BLaER1 (cell line): ENCODE measurements at regions not wholly inside any gene's neighbourhood (a gene's known extent, or its start where the extent isn't known, plus 50 kb on each side); places are given as distances from the start of the nearest gene placed in this dataset.

Source experiments
- H3K27ac ChIP-seq: shearing (Covaris generic); formaldehyde crosslinking; 2 replicates; pipeline ENCODE4 v1.8.1; 2022
- H3K27me3 ChIP-seq: shearing (Covaris generic); formaldehyde crosslinking; 2 replicates; pipeline ENCODE4 v1.8.1; 2022
- H3K36me3 ChIP-seq: shearing (Covaris generic); formaldehyde crosslinking; 2 replicates; pipeline ENCODE4 v1.8.1; 2022
- H3K4me1 ChIP-seq: shearing (Covaris generic); formaldehyde crosslinking; 2 replicates; pipeline ENCODE4 v1.8.1; 2022
- H3K4me2 ChIP-seq: shearing (Covaris generic); formaldehyde crosslinking; 2 replicates; pipeline ENCODE4 v1.8.1; 2022
- H3K4me3 ChIP-seq: shearing (Covaris generic); formaldehyde crosslinking; 2 replicates; pipeline ENCODE4 v1.8.1; 2022
- H3K9ac ChIP-seq: shearing (Covaris generic); formaldehyde crosslinking; 2 replicates; pipeline ENCODE4 v1.8.1; 2022
- H3K9me3 ChIP-seq: shearing (Covaris generic); formaldehyde crosslinking; 2 replicates; pipeline ENCODE4 v1.8.1; 2022
- H4K20me1 ChIP-seq: shearing (Covaris generic); formaldehyde crosslinking; 2 replicates; pipeline ENCODE4 v1.8.1; 2022
- Cebpa-rat ChIP-seq: shearing (Covaris generic); IDR thresholded peaks from 2 replicates; pipeline ENCODE4 v1.8.1; 2022

- peaks cover 20% of the 10 kb centered on the region for H3K4me1 ChIP-seq
- peak overlapping the region; percentile 32; the same call in 1 of the 2 replicates for H3K4me2 ChIP-seq
- no peak overlapping the region for H3K9ac ChIP-seq
- H3K4me3 ChIP-seq = no peak overlapping the region
- peaks cover 13% of the 10 kb centered on the region for H3K9me3 ChIP-seq
- no peaks in the 10 kb centered on the region for H3K27me3 ChIP-seq
- H3K27ac ChIP-seq = no peak overlapping the region
- no peak for TF ChIP-seq Cebpa-rat
- H3K36me3 ChIP-seq = no peaks in the 10 kb centered on the region
- H4K20me1 ChIP-seq = no peaks in the 10 kb centered on the region
Observed at GRCh38 chr1:213720032-213720431, 267.7 kb upstream of the PROX1 start.

DNA sequence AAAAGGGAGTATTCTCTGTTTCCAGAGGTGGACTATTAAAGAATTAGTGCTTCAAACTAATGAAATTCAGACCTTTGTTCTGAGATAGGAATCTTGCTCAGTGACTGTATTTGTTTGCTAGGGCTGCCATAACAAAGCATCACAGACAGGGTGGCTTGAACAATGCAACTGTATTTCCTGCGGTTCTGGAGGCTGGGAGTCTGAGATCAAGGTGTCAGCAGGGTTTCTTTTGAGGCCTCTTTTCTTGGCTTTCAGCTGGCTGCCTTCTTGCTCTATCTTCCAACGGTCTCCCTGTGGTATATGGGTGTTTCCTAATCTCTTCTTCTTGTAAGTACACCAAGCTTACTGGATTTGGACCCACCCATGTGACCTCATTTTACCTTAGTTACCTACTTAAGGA lies 264.6 kb upstream of the PROX1 start:
- Histone ChIP-seq H3K27me3 (no peaks in the 10 kb centered on the region), H3K4me3 (no peak overlapping the region), H3K36me3 (no peaks in the 10 kb centered on the region), H3K27ac (no peak overlapping the region), H3K9me3 (peaks cover 13% of the 10 kb centered on the region), H4K20me1 (no peaks in the 10 kb centered on the region), H3K4me1 (peaks cover 20% of the 10 kb centered on the region), H3K4me2 (no peak overlapping the region; the same call in 1 of the 2 replicates), H3K9ac (no peak overlapping the region)
- no peak for TF ChIP-seq Cebpa-rat

DNA sequence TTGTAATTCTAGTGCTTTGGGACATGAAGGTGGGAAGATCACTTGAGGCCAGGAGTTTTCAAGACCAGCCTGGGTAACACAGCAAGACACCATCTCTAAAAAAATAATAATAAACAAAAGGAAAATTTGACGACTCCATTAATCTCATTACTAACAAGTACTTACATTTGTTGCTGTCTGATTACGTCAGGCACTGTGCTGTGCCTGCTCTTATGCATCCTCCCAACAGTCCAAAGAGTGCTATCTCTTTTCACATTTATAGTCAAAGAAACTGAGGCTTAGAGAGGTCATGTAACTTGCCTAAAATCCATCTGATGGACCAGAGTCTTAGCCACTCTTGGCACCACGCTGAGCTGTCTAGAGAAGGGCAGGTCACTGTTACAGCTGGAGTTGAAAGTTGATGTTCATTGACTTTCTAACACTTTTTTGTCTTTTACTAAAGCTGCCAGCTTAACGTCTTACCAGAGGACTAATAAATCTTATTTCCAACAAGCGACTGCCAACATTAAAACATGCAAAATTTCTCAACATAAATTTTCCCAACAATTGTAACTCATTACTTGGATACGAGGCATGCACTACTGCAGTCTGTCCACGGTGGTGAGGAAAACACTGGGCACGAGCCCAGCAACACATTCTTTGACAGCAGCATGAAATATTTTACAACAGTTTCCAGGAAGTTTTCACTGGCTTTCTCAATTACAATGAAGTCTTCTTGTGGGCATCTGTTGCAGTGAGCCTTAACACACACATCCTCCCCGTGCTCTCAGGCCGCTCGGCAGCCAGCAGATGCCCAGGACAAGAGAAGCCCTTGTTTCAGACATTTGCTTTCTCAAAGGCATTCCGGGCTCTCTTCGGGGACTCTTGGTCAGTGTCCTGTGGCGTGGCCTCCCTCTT lies 262.9 kb upstream of the PROX1 start:
- Histone ChIP-seq H3K9ac (no peak overlapping the region), H3K27me3 (no peaks in the 10 kb centered on the region), H3K4me1 (peaks cover 4% of the 10 kb centered on the region), H3K27ac (no peak overlapping the region), H3K9me3 (peaks cover 7% of the 10 kb centered on the region), H3K36me3 (no peaks in the 10 kb centered on the region), H3K4me2 (no peak overlapping the region), H3K4me3 (no peak overlapping the region), H4K20me1 (no peaks in the 10 kb centered on the region)
- no peak for TF ChIP-seq Cebpa-rat

DNA sequence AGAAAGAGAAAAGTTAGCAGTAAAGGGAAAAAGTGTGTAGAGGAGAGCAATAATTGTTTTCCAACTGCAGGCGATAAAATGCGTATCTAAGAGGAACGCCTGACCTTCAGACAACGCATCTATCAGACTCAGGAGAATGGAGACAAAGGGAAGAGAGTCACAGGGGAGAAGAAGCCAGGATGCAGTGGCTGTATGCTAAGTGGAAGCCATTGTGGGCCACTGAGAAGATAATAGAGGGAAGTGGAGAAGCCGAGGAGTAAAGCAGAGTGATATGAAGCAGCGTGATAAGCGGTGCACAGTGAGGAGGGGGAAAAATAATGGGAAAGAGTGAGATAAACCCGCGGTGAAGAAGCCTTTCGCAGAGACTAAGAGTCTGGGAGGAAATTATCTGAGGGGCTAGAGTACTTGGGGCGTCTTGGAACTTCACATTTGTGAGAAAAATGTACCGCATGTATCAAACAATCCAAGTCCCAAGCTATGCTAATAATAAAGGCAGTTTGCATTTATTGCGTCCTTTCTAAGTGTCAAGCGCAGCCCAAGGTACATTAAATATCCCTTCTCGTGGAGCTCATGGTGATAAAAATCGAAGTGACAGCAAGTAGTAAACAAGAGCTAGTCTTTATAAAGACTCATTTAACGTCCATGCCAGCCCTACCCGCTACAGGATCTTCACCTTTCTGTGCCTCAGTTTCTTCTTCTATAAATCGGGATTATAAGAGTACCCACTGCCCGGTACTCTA lies 259.8 kb upstream of the PROX1 start:
- H3K4me1 ChIP-seq = no peaks in the 10 kb centered on the region
- no peaks in the 10 kb centered on the region for H3K27me3 ChIP-seq
- no peak for TF ChIP-seq Cebpa-rat
- no peak overlapping the region for H3K4me2 ChIP-seq
- 0 out of 2 replicates have a peak, but pooled peaks cover 3% of the 10 kb centered on the region for H3K9me3 ChIP-seq
- no peak overlapping the region for H3K4me3 ChIP-seq
- H3K9ac ChIP-seq = no peak overlapping the region
- no peaks in the 10 kb centered on the region for H4K20me1 ChIP-seq
- H3K27ac ChIP-seq = no peak overlapping the region
- no peaks in the 10 kb centered on the region for H3K36me3 ChIP-seq

- Histone ChIP-seq H3K36me3 (no peaks in the 10 kb centered on the region), H3K9me3 (0 out of 2 replicates have a peak, but pooled peaks cover 3% of the 10 kb centered on the region), H3K27me3 (no peaks in the 10 kb centered on the region), H3K4me1 (no peaks in the 10 kb centered on the region), H3K27ac (no peak overlapping the region), H3K4me3 (no peak overlapping the region), H3K4me2 (no peak overlapping the region), H3K9ac (no peak overlapping the region), H4K20me1 (no peaks in the 10 kb centered on the region)
- no peak for TF ChIP-seq Cebpa-rat
Observed at GRCh38 chr1:213728593-213729536, 258.9 kb upstream of the PROX1 start.

DNA sequence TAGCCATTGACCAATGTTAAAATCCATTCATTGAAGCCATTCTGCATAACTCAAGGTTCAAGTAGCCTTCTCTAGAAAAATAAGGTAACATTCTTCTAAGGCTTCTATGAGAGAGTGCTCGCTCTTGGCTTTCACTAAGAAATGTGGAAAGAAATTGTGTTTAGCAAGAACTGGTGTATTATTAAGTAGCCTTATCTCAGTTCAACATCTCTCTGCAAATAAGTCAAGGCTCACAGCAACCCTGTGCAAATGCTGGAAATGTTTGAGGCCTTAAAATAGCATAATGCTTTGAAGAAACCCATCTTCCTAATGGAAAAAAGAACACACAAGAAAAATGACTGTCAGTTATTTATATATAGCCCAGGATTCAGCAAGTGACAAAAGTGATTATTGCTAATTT lies 254.1 kb upstream of the PROX1 start:
- Histone ChIP-seq H3K9me3 (0 out of 2 replicates have a peak, but pooled peaks cover 3% of the 10 kb centered on the region), H3K4me1 (no peaks in the 10 kb centered on the region), H3K4me2 (no peak overlapping the region), H3K4me3 (no peak overlapping the region), H3K9ac (no peak overlapping the region), H3K27me3 (no peaks in the 10 kb centered on the region), H3K27ac (no peak overlapping the region), H3K36me3 (no peaks in the 10 kb centered on the region), H4K20me1 (no peaks in the 10 kb centered on the region)
- no peak for TF ChIP-seq Cebpa-rat

DNA sequence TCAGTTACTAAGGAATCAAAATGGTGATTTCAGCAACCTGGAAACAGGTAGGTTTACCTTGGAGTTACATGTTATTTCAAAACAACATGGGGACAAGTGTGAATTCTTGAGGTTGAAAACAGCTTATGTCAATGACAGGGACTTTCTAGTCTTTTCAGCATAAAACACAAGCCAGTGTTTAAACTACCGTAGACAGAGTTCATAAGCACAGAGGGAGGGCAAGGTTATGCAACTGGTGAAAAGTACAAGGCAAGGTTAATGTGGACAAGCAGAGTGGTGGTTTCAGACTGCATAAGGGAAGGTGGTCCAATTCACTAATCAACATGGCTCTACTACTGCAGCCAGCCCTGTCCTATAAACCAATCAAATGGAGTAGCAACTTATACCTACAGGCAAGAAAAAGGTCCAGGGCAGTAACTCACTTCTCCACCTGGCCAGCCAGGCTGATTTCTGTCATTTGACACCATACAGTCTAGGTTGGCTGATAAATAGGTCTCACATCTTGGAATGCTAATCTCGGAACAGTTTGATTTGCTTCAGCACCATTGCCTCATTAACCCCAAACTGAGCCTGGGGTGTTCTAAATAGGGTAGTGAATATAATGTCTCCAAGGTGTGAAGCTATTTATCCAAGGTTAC lies 250.3 kb upstream of the PROX1 start:
- no peak overlapping the region for H3K27ac ChIP-seq
- no peaks in the 10 kb centered on the region for H3K36me3 ChIP-seq
- no peak overlapping the region for H3K4me2 ChIP-seq
- no peaks in the 10 kb centered on the region for H4K20me1 ChIP-seq
- no peaks in the 10 kb centered on the region for H3K9me3 ChIP-seq
- H3K9ac ChIP-seq = no peak overlapping the region
- no peaks in the 10 kb centered on the region for H3K27me3 ChIP-seq
- no peaks in the 10 kb centered on the region for H3K4me1 ChIP-seq
- H3K4me3 ChIP-seq = no peak overlapping the region
- TF ChIP-seq Cebpa-rat = no peak

- no peak overlapping the region for H3K9ac ChIP-seq
- H3K4me1 ChIP-seq = no peaks in the 10 kb centered on the region
- no peak overlapping the region for H3K27ac ChIP-seq
- no peak overlapping the region for H3K4me3 ChIP-seq
- H3K4me2 ChIP-seq = no peak overlapping the region
- no peak for TF ChIP-seq Cebpa-rat
- H3K27me3 ChIP-seq = no peaks in the 10 kb centered on the region
- H3K36me3 ChIP-seq = no peaks in the 10 kb centered on the region
- H3K9me3 ChIP-seq = no peaks in the 10 kb centered on the region
- no peaks in the 10 kb centered on the region for H4K20me1 ChIP-seq
Observed at GRCh38 chr1:213738658-213739057, 249.1 kb upstream of the PROX1 start.

DNA sequence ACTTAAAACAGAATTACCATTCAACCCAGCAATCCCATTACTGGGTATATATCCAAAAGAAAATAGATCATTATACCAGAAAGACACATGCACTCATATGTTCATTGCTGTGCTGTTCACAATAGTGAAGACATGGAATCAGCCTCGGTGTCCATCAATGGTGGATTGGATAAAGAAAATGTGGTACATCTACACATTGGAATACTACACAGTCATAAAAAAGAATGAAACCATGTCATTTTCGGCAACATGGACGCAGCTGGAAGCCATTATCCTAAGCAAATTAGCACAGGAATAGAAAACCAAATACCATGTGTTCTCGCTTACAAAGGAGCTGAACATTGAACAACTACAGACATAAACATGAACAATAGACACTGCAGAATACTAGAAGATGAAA lies 244.8 kb upstream of the PROX1 start:
- TF ChIP-seq Cebpa-rat = no peak
- no peak overlapping the region for H3K4me3 ChIP-seq
- no peaks in the 10 kb centered on the region for H3K27me3 ChIP-seq
- no peak overlapping the region for H3K9ac ChIP-seq
- no peak overlapping the region for H3K4me2 ChIP-seq
- no peaks in the 10 kb centered on the region for H3K4me1 ChIP-seq
- H4K20me1 ChIP-seq = no peaks in the 10 kb centered on the region
- H3K36me3 ChIP-seq = no peaks in the 10 kb centered on the region
- no peak overlapping the region for H3K27ac ChIP-seq
- no peaks in the 10 kb centered on the region for H3K9me3 ChIP-seq
